ENCODE measurements at regions not wholly inside any gene's neighbourhood (a gene's known extent, or its start where the extent isn't known, plus 50 kb on each side); places are given as distances from the start of the nearest gene placed in this dataset.

GRCh38 chr3:56899851-56900250 is 98.1 kb upstream of the ARHGEF3 start:
- TF ChIP-seq POLR2AphosphoS5 (IDR thresholded peaks at IDR 0.05), result no peak
- no peak for TF ChIP-seq CTCF (IDR thresholded peaks at IDR 0.05)
- TF ChIP-seq EP300 (IDR thresholded peaks at IDR 0.05), result no peak

Measured in suprapubic skin (tissue), 4 donors.